AG08396 (cell line): ENCODE measurements at regions not wholly inside any gene's neighbourhood (a gene's known extent, or its start where the extent isn't known, plus 50 kb on each side); places are given as distances from the start of the nearest gene placed in this dataset.
"Not testable (repeated sequence)": the region's sequence is repeated elsewhere in the genome, so short reads cannot be mapped to it uniquely, and the experiment has no call there.

ENCODE experiments used
- DNase-seq: peaks from one replicate; pipeline ENCODE4 v3.0.0; 2012; ENCODE audit warnings: low spot score, mixed read lengths

- no peak for DNase-seq
These were observed 306.2 kb upstream of the FSTL5 start for GRCh38 chr4:162469977-162470376.

- DNase-seq: not testable (repeated sequence)
These were observed 301.6 kb upstream of the FSTL5 start for GRCh38 chr4:162465356-162465755.

GRCh38 chr4:162461952-162462351 lies 298.2 kb upstream of the FSTL5 start:
- DNase-seq: no peak

- DNase-seq: no peak
These were observed 294.3 kb upstream of the FSTL5 start for GRCh38 chr4:162458051-162458450.

GRCh38 chr4:162457071-162457865 lies 293.5 kb upstream of the FSTL5 start:
- no peak for DNase-seq

- DNase-seq: no peak
These were observed 292.3 kb upstream of the FSTL5 start for GRCh38 chr4:162456106-162456505.

- no peak for DNase-seq
These were observed 286.8 kb upstream of the FSTL5 start for GRCh38 chr4:162450531-162451035.

GRCh38 chr4:162443510-162443909 lies 279.7 kb upstream of the FSTL5 start:
- no peak for DNase-seq

- DNase-seq: no peak
These were observed 278.3 kb upstream of the FSTL5 start for GRCh38 chr4:162442128-162442527.

- DNase-seq: no peak
These were observed 258.5 kb upstream of the FSTL5 start for GRCh38 chr4:162422312-162422711.

GRCh38 chr4:162410854-162411253 lies 247.1 kb upstream of the FSTL5 start:
- DNase-seq: no peak

GRCh38 chr4:162409048-162409447 lies 245.2 kb upstream of the FSTL5 start:
- no peak for DNase-seq

- no peak for DNase-seq
These were observed 244.5 kb upstream of the FSTL5 start for GRCh38 chr4:162408309-162408708.

- no peak for DNase-seq
These were observed 243.0 kb upstream of the FSTL5 start for GRCh38 chr4:162406637-162407365.

GRCh38 chr4:162403932-162404331 lies 240.1 kb upstream of the FSTL5 start:
- DNase-seq: no peak

- no peak for DNase-seq
These were observed 239.6 kb upstream of the FSTL5 start for GRCh38 chr4:162403419-162403818.

- no peak for DNase-seq
These were observed 237.2 kb upstream of the FSTL5 start for GRCh38 chr4:162401021-162401420.

GRCh38 chr4:162392946-162393345 lies 229.1 kb upstream of the FSTL5 start:
- no peak for DNase-seq

GRCh38 chr4:162366146-162366545 lies 202.3 kb upstream of the FSTL5 start:
- DNase-seq: no peak

GRCh38 chr4:162364651-162365050 lies 200.9 kb upstream of the FSTL5 start:
- no peak for DNase-seq

GRCh38 chr4:162360369-162361149 lies 196.8 kb upstream of the FSTL5 start:
- no peak for DNase-seq

GRCh38 chr4:162356181-162356580 lies 192.4 kb upstream of the FSTL5 start:
- no peak for DNase-seq
